Suprapubic skin (tissue), 4 donors: ENCODE measurements at regions not wholly inside any gene's neighbourhood (a gene's known extent, or its start where the extent isn't known, plus 50 kb on each side); places are given as distances from the start of the nearest gene placed in this dataset.
"Not testable (repeated sequence)": the region's sequence is repeated elsewhere in the genome, so short reads cannot be mapped to it uniquely, and the experiment has no call there.

ENCODE experiments used
- DNase-seq, 2 donors: peaks; one replicate each; pipeline ENCODE4 v3.0.0-alpha.2; 2019; ENCODE audit warnings: low spot score in 2 of 2
- H3K27ac ChIP-seq: fragments of 200-600 bp; sonication (generic); one replicate; pipeline ENCODE4 v1.5.1; 2019
- H3K27me3 ChIP-seq: fragments of 200-600 bp; sonication (generic); one replicate; pipeline ENCODE4 v1.5.1; 2019
- H3K36me3 ChIP-seq: fragments of 200-600 bp; sonication (generic); one replicate; pipeline ENCODE4 v1.5.1; 2019
- H3K4me1 ChIP-seq: fragments of 200-600 bp; sonication (generic); one replicate; pipeline ENCODE4 v1.5.1; 2019
- H3K4me3 ChIP-seq: fragments of 200-600 bp; sonication (generic); one replicate; pipeline ENCODE4 v1.5.1; 2019; ENCODE audit warnings: mild to moderate bottlenecking
- H3K9me3 ChIP-seq: fragments of 200-600 bp; sonication (generic); one replicate; pipeline ENCODE4 v1.5.1; 2019
- EP300 ChIP-seq: sonication (generic); formaldehyde crosslinking; IDR thresholded peaks from one replicate; pipeline ENCODE4 v1.6.1; 2017; ENCODE audit warnings: antibody characterized with exemption
- POLR2A ChIP-seq, 2 donors: fragments of 450-650 bp; IDR thresholded peaks; one replicate each; pipeline ENCODE4 v1.6.1; 2017; ENCODE audit warnings: antibody characterized with exemption in 2 of 2, mild to moderate bottlenecking in 2 of 2, moderate library complexity in 2 of 2
- POLR2AphosphoS5 ChIP-seq, 3 donors: sonication (generic); formaldehyde crosslinking; IDR thresholded peaks; one replicate each; pipeline ENCODE4 v1.6.1; 2017; ENCODE audit warnings: antibody characterized with exemption in 3 of 3
- WGBS: methylation state at CpG from one replicate; pipeline ENCODE4 v1.1.5; 2018; 5-methylcytosine and 5-hydroxymethylcytosine counted together
- TF ChIP-seq, protein P1 (sequence below), 2 donors: fragments of 200-600 bp in 1 of 2; fragments of 450-650 bp in 1 of 2; sonication (generic) in 1 of 2; IDR thresholded peaks; one replicate each; pipeline ENCODE4 v1.5.1; 2016 to 2019; ENCODE audit warnings: antibody characterized with exemption in 2 of 2, mild to moderate bottlenecking in 1 of 2, moderate library complexity in 1 of 2

DNA sequence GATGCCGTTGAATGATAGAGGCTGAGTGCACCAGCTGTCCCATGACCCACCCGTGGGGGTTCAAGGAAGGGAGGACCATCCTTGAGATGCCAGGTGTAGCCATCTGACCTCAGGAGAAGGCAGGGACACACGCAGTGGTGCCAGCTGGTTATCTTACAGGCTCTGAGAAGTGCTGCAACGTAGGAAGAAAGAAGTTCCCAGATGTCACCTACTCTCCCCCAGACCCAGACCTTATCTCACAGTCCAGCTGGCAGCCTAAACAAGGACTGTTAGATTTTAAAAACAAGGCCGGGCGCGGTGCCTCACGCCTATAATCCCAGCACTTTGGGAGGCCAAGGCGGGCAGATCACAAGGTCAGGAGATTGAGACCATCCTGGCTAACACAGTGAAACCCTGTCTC, 1307.6 kb downstream of the TBC1D22A start:
- Histone ChIP-seq H3K9me3 (no peaks in the 10 kb centered on the region), H3K36me3 (no peaks in the 10 kb centered on the region), H3K27ac (no peak overlapping the region), H3K4me3 (no peak overlapping the region), H3K27me3 (peaks cover 5% of the 10 kb centered on the region), H3K4me1 (no peaks in the 10 kb centered on the region)
- DNase-seq, result no peak
- TF ChIP-seq EP300 (no peak), POLR2AphosphoS5 (IDR thresholded peaks at IDR 0.05) (no peak), POLR2A (IDR thresholded peaks at IDR 0.05) (no peak)
- TF ChIP-seq, protein P1, sequence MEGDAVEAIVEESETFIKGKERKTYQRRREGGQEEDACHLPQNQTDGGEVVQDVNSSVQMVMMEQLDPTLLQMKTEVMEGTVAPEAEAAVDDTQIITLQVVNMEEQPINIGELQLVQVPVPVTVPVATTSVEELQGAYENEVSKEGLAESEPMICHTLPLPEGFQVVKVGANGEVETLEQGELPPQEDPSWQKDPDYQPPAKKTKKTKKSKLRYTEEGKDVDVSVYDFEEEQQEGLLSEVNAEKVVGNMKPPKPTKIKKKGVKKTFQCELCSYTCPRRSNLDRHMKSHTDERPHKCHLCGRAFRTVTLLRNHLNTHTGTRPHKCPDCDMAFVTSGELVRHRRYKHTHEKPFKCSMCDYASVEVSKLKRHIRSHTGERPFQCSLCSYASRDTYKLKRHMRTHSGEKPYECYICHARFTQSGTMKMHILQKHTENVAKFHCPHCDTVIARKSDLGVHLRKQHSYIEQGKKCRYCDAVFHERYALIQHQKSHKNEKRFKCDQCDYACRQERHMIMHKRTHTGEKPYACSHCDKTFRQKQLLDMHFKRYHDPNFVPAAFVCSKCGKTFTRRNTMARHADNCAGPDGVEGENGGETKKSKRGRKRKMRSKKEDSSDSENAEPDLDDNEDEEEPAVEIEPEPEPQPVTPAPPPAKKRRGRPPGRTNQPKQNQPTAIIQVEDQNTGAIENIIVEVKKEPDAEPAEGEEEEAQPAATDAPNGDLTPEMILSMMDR (IDR thresholded peaks at IDR 0.05), result no peak
- WGBS, result 82% methylated on average over 9 of the region's 9 CpGs

DNA sequence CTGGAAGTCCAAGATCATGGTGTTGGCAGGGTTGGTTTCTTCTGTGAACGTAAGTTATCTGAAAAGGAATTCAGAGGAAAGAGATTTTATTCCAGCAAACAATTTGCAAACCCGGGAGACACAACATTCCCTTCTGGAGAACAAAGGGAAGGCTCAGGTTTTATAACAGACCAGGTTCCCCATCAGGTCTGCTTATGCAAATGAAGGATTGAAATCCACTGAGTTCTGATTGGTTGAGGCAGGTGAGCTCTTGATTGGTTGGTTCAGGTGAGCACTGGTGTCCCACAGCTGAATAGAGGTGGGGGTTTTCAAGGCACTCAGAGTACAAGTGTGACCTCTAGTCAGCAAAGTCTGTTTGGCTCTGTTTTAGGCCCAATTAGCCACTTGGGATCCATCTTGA, 1306.8 kb downstream of the TBC1D22A start:
- Histone ChIP-seq H3K9me3 (no peaks in the 10 kb centered on the region), H3K36me3 (no peaks in the 10 kb centered on the region), H3K27ac (no peak overlapping the region), H3K27me3 (peaks cover under 1% of the 10 kb centered on the region), H3K4me3 (no peak overlapping the region), H3K4me1 (no peaks in the 10 kb centered on the region)
- 94% methylated on average over 2 of the region's 2 CpGs for whole genome bisulfite sequencing
- TF ChIP-seq, protein P1 (IDR thresholded peaks at IDR 0.05), result no peak
- TF ChIP-seq POLR2AphosphoS5 (IDR thresholded peaks at IDR 0.05), result no peak
- no peak for TF ChIP-seq EP300
- TF ChIP-seq POLR2A (IDR thresholded peaks at IDR 0.05), result no peak
- DNase-seq, result no peak

DNA sequence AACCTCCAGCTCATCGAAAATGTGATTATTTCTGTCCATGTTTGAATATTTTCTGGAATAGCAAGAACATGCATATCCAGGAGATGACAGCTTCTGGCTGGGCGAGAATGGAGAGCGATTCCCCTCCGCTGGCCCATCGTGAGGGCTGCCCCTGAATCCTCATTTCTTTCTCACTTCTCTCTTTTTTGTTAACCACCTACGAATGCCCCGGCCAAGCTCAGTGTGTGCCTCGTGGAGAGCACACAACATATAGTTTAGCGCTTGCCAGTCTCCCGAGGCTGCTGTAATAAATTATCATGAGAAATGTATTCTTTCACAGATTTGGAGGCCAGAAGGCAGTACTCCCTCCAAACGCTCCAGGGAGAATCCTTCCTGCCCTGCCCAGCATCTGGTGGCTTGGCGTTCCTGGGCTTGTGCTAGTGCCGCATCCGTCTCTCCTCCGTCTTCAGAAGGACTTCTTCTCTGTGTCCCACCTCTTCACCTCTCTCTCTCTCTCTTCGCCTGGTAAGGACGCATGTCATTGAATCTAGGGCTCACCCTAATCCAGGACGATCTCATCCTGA, 1306.0 kb downstream of the TBC1D22A start:
- no peak overlapping the region for H3K4me3 ChIP-seq
- no peak for DNase-seq
- no peaks in the 10 kb centered on the region for H3K4me1 ChIP-seq
- H3K27me3 ChIP-seq, result no peaks in the 10 kb centered on the region
- no peak overlapping the region for H3K27ac ChIP-seq
- WGBS, result 54% methylated on average over 18 of the region's 18 CpGs
- H3K36me3 ChIP-seq, result no peaks in the 10 kb centered on the region
- no peak for TF ChIP-seq POLR2AphosphoS5 (IDR thresholded peaks at IDR 0.05)
- no peak for TF ChIP-seq POLR2A (IDR thresholded peaks at IDR 0.05)
- no peaks in the 10 kb centered on the region for H3K9me3 ChIP-seq

DNA sequence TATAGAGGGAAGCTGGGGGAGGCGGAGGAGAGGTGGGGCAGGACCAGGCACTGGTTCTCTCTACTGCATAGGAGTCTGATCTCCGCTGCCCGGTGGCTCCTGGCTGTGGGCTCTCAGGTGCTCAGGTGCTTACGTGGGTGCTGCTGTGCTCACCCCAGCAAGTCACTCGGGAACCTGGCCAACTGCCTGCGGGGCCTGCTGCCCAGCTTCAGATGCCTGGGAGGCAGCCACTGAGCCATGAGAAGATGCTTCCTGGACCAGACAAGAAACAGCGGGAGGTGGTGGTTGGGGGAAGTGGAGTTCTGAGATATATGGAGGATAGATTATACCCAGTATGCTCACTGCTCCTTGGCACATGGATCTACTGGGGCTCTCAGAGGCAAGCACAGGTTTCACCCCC, 1303.4 kb downstream of the TBC1D22A start:
- no peaks in the 10 kb centered on the region for H3K36me3 ChIP-seq
- no peak for DNase-seq
- TF ChIP-seq EP300, result no peak
- no peak for TF ChIP-seq POLR2A (IDR thresholded peaks at IDR 0.05)
- WGBS, result 84% methylated on average over 4 of the region's 7 CpGs
- no peaks in the 10 kb centered on the region for H3K9me3 ChIP-seq
- no peaks in the 10 kb centered on the region for H3K27me3 ChIP-seq
- no peak overlapping the region for H3K4me3 ChIP-seq
- H3K4me1 ChIP-seq, result no peaks in the 10 kb centered on the region
- no peak overlapping the region for H3K27ac ChIP-seq

DNA sequence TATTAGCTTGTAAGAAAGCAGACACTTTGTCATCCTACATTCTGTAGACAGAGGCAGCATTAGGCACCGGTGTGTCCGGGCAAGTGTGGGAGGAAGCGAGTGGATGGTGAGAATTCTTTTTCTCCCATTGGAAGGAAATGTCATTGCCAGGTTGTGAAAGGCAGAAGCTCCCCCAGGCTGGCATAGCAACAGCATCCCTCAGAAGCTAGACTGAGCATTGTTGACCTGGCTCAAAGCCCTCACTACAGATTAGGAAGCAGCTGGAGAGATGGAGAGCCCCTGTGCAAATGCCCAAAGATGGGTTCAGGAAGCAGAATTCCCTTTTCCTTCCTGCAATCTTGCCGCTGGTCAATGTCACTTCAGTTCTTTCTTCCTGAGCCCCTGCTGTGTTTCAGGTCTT, 1299.3 kb downstream of the TBC1D22A start:
- Histone ChIP-seq H3K36me3 (no peaks in the 10 kb centered on the region), H3K4me3 (no peak overlapping the region), H3K27me3 (peaks cover 13% of the 10 kb centered on the region), H3K27ac (no peak overlapping the region), H3K9me3 (no peaks in the 10 kb centered on the region), H3K4me1 (no peaks in the 10 kb centered on the region)
- TF ChIP-seq, protein P1 (IDR thresholded peaks at IDR 0.05), result no peak
- TF ChIP-seq POLR2AphosphoS5 (IDR thresholded peaks at IDR 0.05) (no peak), EP300 (no peak), POLR2A (IDR thresholded peaks at IDR 0.05) (no peak)
- WGBS, result 61% methylated on average over 4 of the region's 4 CpGs
- DNase-seq, result no peak

DNA sequence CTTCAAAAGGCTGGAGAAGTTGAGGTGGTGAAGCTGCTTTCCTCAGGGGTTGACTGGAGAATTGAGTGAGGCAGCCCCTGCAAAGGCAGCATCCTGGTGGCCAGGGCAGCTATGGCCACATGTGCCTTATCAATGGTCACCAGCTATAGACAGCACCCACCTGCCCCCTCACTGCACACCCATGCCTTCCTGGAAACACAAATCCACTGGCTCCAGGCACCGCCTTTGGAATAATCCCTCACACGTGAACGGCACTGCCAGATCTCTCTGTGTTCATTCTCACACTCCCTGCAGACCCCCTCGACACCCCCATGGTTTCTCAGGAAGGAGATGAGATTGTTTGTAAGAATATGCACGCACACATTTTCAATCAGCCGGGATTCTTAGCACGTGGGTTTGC, 1297.8 kb downstream of the TBC1D22A start:
- no peak for DNase-seq
- no peaks in the 10 kb centered on the region for H3K9me3 ChIP-seq
- peaks cover 13% of the 10 kb centered on the region for H3K27me3 ChIP-seq
- H3K4me3 ChIP-seq, result no peak overlapping the region
- no peaks in the 10 kb centered on the region for H3K36me3 ChIP-seq
- no peak overlapping the region for H3K27ac ChIP-seq
- 88% methylated on average over 7 of the region's 7 CpGs for WGBS
- TF ChIP-seq EP300 (no peak), POLR2AphosphoS5 (IDR thresholded peaks at IDR 0.05) (no peak), POLR2A (IDR thresholded peaks at IDR 0.05) (no peak)
- TF ChIP-seq, protein P1 (IDR thresholded peaks at IDR 0.05), result no peak
- H3K4me1 ChIP-seq, result no peaks in the 10 kb centered on the region

DNA sequence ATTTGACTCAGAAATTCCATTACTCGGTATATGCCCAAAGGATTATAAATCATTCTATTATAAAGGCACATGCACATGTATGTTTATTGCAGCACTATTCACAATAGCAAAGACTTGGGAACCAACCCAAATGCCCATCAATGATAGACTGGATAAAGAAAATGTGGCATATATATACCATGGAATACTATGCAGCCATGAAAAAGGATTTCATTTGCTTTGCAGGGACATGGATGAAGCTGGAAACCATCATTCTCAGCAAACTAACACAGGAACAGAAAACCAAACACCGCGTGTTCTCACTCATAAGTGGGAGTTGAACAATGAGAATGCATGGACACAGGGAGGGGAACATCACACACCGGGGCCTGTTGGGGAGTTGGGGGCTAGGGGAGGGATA, 1297.1 kb downstream of the TBC1D22A start:
- DNase-seq, H3K4me1 ChIP-seq, H3K27ac ChIP-seq, H3K4me3 ChIP-seq, H3K36me3 ChIP-seq, H3K9me3 ChIP-seq: not testable (repeated sequence)
- 94% methylated on average over 4 of the region's 4 CpGs for WGBS
- H3K27me3 ChIP-seq, result peaks cover 17% of the 10 kb centered on the region
